ENCODE measurements at regions not wholly inside any gene's neighbourhood (a gene's known extent, or its start where the extent isn't known, plus 50 kb on each side); places are given as distances from the start of the nearest gene placed in this dataset.

GRCh38 chr10:20995123-20995987 is 98.2 kb upstream of the NEBL start:
- no peak for DNase-seq

GRCh38 chr10:20993830-20994527 is 96.9 kb upstream of the NEBL start:
- DNase-seq, result no peak

GRCh38 chr10:20993389-20993788 is 96.3 kb upstream of the NEBL start:
- DNase-seq, result no peak

- no peak for DNase-seq
These were observed 94.4 kb upstream of the NEBL start for GRCh38 chr10:20991526-20991925.

GRCh38 chr10:20990604-20991003 is 93.5 kb upstream of the NEBL start:
- no peak for DNase-seq

- DNase-seq, result no peak
These were observed 91.4 kb upstream of the NEBL start for GRCh38 chr10:20988357-20988983.

- DNase-seq, result no peak
These were observed 88.9 kb upstream of the NEBL start for GRCh38 chr10:20986049-20986448.

- DNase-seq, result no peak
These were observed 87.6 kb upstream of the NEBL start for GRCh38 chr10:20984662-20985061.

- DNase-seq, result no peak
These were observed 84.4 kb upstream of the NEBL start for GRCh38 chr10:20981419-20981953.

- no peak for DNase-seq
These were observed 81.5 kb upstream of the NEBL start for GRCh38 chr10:20978617-20979016.

- DNase-seq, result no peak
These were observed 80.2 kb upstream of the NEBL start for GRCh38 chr10:20977300-20977699.

- DNase-seq, result no peak
These were observed 79.8 kb upstream of the NEBL start for GRCh38 chr10:20976891-20977290.

GRCh38 chr10:20976390-20976789 is 79.3 kb upstream of the NEBL start:
- no peak for DNase-seq

- DNase-seq, result no peak
These were observed 78.1 kb upstream of the NEBL start for GRCh38 chr10:20975236-20975635.

- DNase-seq, result no peak
These were observed 75.8 kb upstream of the NEBL start for GRCh38 chr10:20972925-20973324.

GRCh38 chr10:20971901-20972300 is 74.8 kb upstream of the NEBL start:
- DNase-seq, result no peak

- no peak for DNase-seq
These were observed 73.6 kb upstream of the NEBL start for GRCh38 chr10:20970708-20971107.

- no peak for DNase-seq
These were observed 72.9 kb upstream of the NEBL start for GRCh38 chr10:20970044-20970443.

- no peak for DNase-seq
These were observed 69.3 kb upstream of the NEBL start for GRCh38 chr10:20966426-20966825.

- no peak for DNase-seq
These were observed 66.8 kb upstream of the NEBL start for GRCh38 chr10:20963721-20964595.

GRCh38 chr10:20963056-20963455 is 65.9 kb upstream of the NEBL start:
- no peak for DNase-seq

GRCh38 chr10:20962165-20962564 is 65.1 kb upstream of the NEBL start:
- no peak for DNase-seq

GRCh38 chr10:20959242-20959641 is 62.1 kb upstream of the NEBL start:
- no peak for DNase-seq
